GM21619 (cell line): ENCODE measurements at regions not wholly inside any gene's neighbourhood (a gene's known extent, or its start where the extent isn't known, plus 50 kb on each side); places are given as distances from the start of the nearest gene placed in this dataset.

Experiments used
- ATAC-seq: cut with Tn5 transposase; IDR thresholded peaks from one replicate; pipeline ENCODE4 v1.9.1; 2021; ENCODE audit not compliant: unreplicated experiment

- ATAC-seq: no peak
Observed at GRCh38 chr12:104858611-104859543, 99.2 kb downstream of the SLC41A2 start.

- no peak for ATAC-seq
Observed at GRCh38 chr12:104856531-104856930, 101.6 kb downstream of the SLC41A2 start.

GRCh38 chr12:104855599-104855998, 102.5 kb downstream of the SLC41A2 start:
- ATAC-seq: no peak

GRCh38 chr12:104852896-104853295, 105.2 kb downstream of the SLC41A2 start:
- no peak for ATAC-seq

GRCh38 chr12:104852102-104852501, 106.0 kb downstream of the SLC41A2 start:
- ATAC-seq: no peak

- no peak for ATAC-seq
Observed at GRCh38 chr12:104850781-104851180, 107.3 kb downstream of the SLC41A2 start.

- ATAC-seq: no peak
Observed at GRCh38 chr12:104846056-104846767, 111.9 kb downstream of the SLC41A2 start.

GRCh38 chr12:104844123-104844522, 114.0 kb downstream of the SLC41A2 start:
- no peak for ATAC-seq

GRCh38 chr12:104840262-104840661, 117.8 kb downstream of the SLC41A2 start:
- no peak for ATAC-seq

- ATAC-seq: no peak
Observed at GRCh38 chr12:104835317-104835716, 122.8 kb downstream of the SLC41A2 start.

- no peak for ATAC-seq
Observed at GRCh38 chr12:104834607-104835006, 123.5 kb downstream of the SLC41A2 start.

- ATAC-seq: no peak
Observed at GRCh38 chr12:104833756-104834155, 124.3 kb downstream of the SLC41A2 start.

GRCh38 chr12:104828015-104828414, 130.1 kb downstream of the SLC41A2 start:
- ATAC-seq: no peak

- no peak for ATAC-seq
Observed at GRCh38 chr12:104827587-104827986, 130.5 kb downstream of the SLC41A2 start.

- no peak for ATAC-seq
Observed at GRCh38 chr12:104825408-104825807, 132.7 kb downstream of the SLC41A2 start.

GRCh38 chr12:104823985-104824461, 134.1 kb downstream of the SLC41A2 start:
- no peak for ATAC-seq

GRCh38 chr12:104822941-104823340, 135.1 kb downstream of the SLC41A2 start:
- ATAC-seq: no peak

GRCh38 chr12:104816845-104817503, 141.1 kb downstream of the SLC41A2 start:
- ATAC-seq: no peak

GRCh38 chr12:104815935-104816334, 142.2 kb downstream of the SLC41A2 start:
- ATAC-seq: no peak

GRCh38 chr12:104814944-104815343, 143.1 kb downstream of the SLC41A2 start:
- ATAC-seq: no peak
